Stimulated activated CD4-positive, alpha-beta T cell treated with anti-CD3 and anti-CD28 coated beads, Interleukin-1b, Interleukin-23, amount 100 ng/mL, for 4 hours (primary cell): ENCODE measurements at regions not wholly inside any gene's neighbourhood (a gene's known extent, or its start where the extent isn't known, plus 50 kb on each side); places are given as distances from the start of the nearest gene placed in this dataset.
"Not testable (repeated sequence)": the region's sequence is repeated elsewhere in the genome, so short reads cannot be mapped to it uniquely, and the experiment has no call there.

Experiments
- DNase-seq, 2 donors: peaks; one replicate each; pipeline ENCODE4 v3.0.0-alpha.2; 2020; ENCODE audit warnings: low read depth in 2 of 2

- DNase-seq = no peak
Measured at GRCh38 chr12:24668563-24668962, 280.3 kb downstream of the BCAT1 start.

- DNase-seq = no peak
Measured at GRCh38 chr12:24664161-24664880, 284.6 kb downstream of the BCAT1 start.

- DNase-seq = no peak
Measured at GRCh38 chr12:24661657-24662096, 287.2 kb downstream of the BCAT1 start.

GRCh38 chr12:24659016-24659415 lies 289.9 kb downstream of the BCAT1 start:
- DNase-seq = no peak

GRCh38 chr12:24654344-24654743 lies 294.6 kb downstream of the BCAT1 start:
- not testable (repeated sequence) for DNase-seq

GRCh38 chr12:24649634-24650033 lies 299.3 kb downstream of the BCAT1 start:
- no peak for DNase-seq

GRCh38 chr12:24649209-24649608 lies 299.7 kb downstream of the BCAT1 start:
- DNase-seq = no peak

- DNase-seq = no peak
Measured at GRCh38 chr12:24645254-24645653, 303.6 kb downstream of the BCAT1 start.

GRCh38 chr12:24643120-24644119 lies 305.5 kb downstream of the BCAT1 start:
- no peak for DNase-seq

- DNase-seq = no peak
Measured at GRCh38 chr12:24639641-24640040, 309.3 kb downstream of the BCAT1 start.

- no peak for DNase-seq
Measured at GRCh38 chr12:24632466-24632865, 316.4 kb downstream of the BCAT1 start.

- no peak for DNase-seq
Measured at GRCh38 chr12:24631676-24632426, 317.1 kb downstream of the BCAT1 start.

- DNase-seq = no peak
Measured at GRCh38 chr12:24630856-24631255, 318.0 kb downstream of the BCAT1 start.

- DNase-seq = no peak
Measured at GRCh38 chr12:24630446-24630845, 318.5 kb downstream of the BCAT1 start.

- no peak for DNase-seq
Measured at GRCh38 chr12:24625103-24625502, 323.8 kb downstream of the BCAT1 start.

- DNase-seq = not testable (repeated sequence)
Measured at GRCh38 chr12:24619954-24620353, 328.9 kb downstream of the BCAT1 start.

GRCh38 chr12:24617471-24617870 lies 331.4 kb downstream of the BCAT1 start:
- no peak for DNase-seq

- DNase-seq = no peak
Measured at GRCh38 chr12:24615967-24616411, 332.9 kb downstream of the BCAT1 start.

GRCh38 chr12:24608637-24609285 lies 340.1 kb downstream of the BCAT1 start:
- no peak for DNase-seq

- no peak for DNase-seq
Measured at GRCh38 chr12:24608108-24608507, 340.8 kb downstream of the BCAT1 start.

- no peak for DNase-seq
Measured at GRCh38 chr12:24605916-24606315, 343.0 kb downstream of the BCAT1 start.
